HCEC 1CT (cell line): ENCODE measurements at regions not wholly inside any gene's neighbourhood (a gene's known extent, or its start where the extent isn't known, plus 50 kb on each side); places are given as distances from the start of the nearest gene placed in this dataset.

ENCODE experiments used
- DNase-seq: peaks from one replicate; pipeline ENCODE4 v3.0.0-alpha.2; 2017

- DNase-seq = no peak
Observed at GRCh38 chr6:49097116-49097515, 365.9 kb downstream of the MMUT start.

DNA sequence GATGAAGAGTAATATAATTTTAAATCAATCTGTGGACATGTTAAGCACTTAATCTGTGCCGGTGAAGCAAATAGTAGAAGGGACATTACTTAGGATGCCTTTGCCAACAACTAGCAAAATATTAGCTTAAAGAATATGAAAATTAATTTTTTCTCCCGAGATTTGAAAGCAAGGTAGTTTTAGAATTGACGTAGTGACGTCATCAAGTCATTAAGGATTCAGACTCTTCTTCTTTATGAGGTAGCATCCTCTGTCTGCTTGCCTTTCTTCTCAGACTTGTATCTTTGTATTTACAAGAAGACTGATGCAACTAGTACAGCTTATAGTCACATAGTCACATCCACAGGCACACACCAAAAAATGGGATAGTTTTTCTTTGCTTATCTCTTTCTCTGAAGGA lies 374.4 kb downstream of the MMUT start:
- DNase-seq = no peak

- DNase-seq = peak; percentile 50
Observed at GRCh38 chr6:49087369-49087768, 375.7 kb downstream of the MMUT start.

- peak; percentile 12 for DNase-seq
Observed at GRCh38 chr6:49082611-49083010, 380.4 kb downstream of the MMUT start.

GRCh38 chr6:49072885-49073620 lies 390.0 kb downstream of the MMUT start:
- no peak for DNase-seq

DNA sequence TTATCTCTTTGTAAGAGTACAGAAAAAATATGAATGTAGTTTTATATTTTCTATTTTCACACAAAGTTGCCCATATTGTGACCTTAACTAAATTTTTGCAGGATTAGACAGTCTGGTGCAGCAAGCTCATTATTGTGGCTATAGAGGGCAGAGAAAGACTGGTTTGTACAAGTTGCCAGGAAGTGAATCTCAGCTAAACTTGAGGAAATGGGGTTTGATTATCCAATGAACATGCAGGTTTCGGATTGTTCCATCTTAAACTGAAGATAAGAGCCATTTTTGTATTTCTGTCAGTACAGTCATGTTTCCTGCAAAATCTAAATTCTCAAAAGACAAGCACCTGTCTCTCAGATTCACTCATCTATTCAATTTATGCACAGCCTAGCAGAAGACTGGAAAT lies 390.9 kb downstream of the MMUT start:
- peak; percentile 4 for DNase-seq

- DNase-seq = no peak
Observed at GRCh38 chr6:49070411-49070810, 392.6 kb downstream of the MMUT start.

- no peak for DNase-seq
Observed at GRCh38 chr6:49054311-49054710, 408.7 kb downstream of the MMUT start.

DNA sequence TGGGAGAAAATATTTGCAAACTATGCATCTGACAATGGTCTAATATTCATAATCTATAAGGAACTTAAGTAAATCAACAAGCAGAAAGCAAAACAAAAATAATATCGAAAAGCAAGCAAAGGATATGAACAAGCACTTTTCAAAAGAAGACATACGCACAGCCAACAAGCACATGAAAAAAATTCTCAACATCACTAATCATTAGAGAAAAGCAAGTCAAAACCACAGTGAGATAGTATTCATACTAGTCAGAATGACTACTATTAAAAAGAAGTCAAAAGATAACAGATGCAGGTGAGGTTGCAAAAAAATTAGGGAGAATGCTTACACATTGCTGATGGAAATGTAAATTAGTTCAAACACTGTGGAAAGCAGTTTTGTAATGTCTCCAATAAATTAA lies 410.2 kb downstream of the MMUT start:
- no peak for DNase-seq

DNA sequence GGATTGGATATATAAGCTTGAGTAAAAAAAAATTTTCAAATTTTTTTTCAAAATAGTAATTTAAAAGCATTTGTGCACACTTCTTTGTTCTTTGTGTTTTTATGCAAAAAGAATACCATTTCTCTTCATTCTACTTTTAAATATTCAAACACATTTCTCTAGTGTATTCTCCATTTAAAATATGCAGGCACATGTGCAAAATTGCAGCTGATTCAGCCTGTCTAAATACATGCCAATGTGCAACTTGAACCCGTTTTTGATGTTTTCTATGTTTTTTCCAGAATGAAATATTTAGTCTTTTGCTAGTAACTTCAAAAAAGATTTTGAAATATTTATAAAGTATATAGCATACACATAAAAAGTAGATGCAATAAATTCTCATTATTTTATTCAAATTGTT lies 411.8 kb downstream of the MMUT start:
- DNase-seq = no peak

- peak; percentile 13 for DNase-seq
Observed at GRCh38 chr6:49050584-49050983, 412.5 kb downstream of the MMUT start.

GRCh38 chr6:49038294-49038822 lies 424.7 kb downstream of the MMUT start:
- no peak for DNase-seq

- DNase-seq = peak; percentile 8
Observed at GRCh38 chr6:49030251-49031020, 432.6 kb downstream of the MMUT start.

DNA sequence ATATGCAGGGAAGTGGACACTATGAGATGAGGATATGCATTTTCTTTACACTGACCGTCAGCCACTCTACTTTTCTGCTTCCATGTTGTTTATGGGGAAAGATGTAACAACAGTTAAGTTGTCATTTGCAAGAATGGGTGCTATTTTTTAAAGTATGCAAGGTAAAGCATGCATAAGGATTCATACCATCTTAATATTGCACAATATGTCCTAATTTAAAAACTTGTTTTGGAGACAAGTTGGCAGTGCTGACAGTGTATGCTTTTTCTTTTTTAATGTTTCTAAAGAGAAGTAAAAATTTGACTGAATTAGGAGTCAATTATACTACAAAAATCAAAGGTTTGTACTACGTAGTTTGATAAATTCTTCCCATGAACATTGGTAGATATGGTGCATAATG lies 435.4 kb downstream of the MMUT start:
- no peak for DNase-seq

DNA sequence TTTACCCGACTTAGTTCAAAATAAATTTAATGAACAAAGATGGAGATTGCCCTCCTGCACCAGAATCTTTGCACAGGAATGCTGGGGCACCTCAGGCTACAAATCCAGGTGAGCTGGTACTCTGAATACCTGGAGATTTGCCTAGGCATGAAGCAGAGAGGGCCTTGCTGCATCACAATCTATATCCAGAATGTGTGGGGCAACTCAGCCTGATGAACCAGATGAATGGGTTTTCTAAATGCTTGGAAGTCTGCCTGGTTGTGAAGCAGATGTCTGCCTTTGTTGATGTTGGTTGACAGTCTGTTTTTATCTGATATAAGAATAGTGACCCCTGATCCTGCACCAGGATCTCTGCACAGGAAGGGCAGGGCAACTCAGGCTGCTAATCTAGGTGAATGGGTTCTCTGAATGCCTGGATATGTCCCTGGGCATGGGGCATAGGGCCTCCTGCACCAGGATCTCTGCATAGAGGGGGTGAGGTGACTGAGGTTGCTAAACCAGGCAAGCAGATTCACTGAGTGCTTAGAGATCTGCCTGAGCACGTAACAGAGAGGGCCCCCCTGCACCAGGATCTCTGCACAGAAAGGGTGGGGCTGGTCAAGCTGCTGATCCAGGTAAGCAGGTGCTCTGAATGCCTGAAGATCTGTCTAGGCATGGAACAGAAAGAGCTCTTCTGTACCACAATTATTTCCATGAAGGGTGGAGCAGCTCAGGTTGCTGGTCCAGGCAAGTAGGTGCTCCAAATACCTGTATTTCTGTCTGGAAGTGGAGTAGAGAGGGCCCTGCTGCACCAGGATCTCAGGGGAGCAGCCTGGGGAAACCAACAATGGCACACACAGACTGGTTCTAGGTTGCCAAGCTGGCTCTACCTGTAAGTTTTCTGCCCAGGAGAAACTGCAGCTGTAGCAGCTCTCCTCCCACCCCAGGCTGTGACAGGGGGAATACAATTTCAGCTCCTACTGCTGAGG lies 437.5 kb downstream of the MMUT start:
- no peak for DNase-seq

GRCh38 chr6:49004801-49005200 lies 458.3 kb downstream of the MMUT start:
- DNase-seq = no peak

GRCh38 chr6:49003348-49003747 lies 459.7 kb downstream of the MMUT start:
- no peak for DNase-seq

DNA sequence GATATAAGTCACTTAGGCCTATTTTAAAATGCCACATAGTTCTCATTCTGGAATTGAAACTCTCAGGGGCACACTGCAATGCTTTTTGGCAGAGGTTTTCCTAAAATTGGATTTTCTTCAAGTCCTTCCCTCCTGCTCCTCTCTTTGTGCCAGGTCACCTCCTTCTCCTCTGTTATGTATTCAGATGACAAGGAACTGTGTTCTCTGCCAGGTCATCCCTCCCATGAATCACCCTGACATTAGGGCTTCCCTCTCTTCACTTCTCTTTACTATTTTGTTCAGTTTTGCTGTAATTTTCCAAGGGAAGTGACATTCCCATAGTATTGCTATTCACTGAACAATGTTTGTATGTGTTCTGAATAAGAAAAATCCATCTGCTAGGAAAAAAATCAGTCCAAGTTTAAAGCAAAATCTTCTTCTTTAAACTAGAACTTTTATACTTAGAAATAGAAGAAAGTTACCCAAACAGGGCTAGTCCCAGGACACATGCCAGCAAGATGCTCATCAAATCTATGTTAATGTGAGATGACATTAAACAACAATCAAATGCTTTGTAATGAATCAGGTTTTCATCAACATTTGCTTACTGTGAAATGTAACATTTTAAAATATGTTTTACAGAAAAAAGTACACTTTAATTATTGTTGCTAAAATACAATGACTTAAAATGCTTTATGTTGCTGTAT lies 461.1 kb downstream of the MMUT start:
- peak; percentile 33 for DNase-seq

DNA sequence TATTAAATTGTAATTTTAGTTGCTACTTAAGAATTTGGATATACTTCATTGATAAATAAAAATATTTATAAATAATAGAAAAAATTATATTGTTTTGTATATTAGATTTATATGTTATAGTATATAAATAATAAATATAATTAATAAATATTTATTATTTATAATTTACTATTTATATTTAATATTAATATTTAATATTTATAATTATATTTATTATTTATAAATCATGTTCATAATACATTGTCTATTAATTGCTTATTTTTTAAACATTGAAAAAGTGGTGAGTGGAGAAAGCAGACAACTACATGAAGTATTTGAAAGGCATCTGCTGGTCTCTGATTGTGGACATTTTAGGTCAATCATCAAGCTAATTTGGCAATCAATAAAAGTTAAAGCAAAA lies 464.5 kb downstream of the MMUT start:
- DNase-seq = no peak

DNA sequence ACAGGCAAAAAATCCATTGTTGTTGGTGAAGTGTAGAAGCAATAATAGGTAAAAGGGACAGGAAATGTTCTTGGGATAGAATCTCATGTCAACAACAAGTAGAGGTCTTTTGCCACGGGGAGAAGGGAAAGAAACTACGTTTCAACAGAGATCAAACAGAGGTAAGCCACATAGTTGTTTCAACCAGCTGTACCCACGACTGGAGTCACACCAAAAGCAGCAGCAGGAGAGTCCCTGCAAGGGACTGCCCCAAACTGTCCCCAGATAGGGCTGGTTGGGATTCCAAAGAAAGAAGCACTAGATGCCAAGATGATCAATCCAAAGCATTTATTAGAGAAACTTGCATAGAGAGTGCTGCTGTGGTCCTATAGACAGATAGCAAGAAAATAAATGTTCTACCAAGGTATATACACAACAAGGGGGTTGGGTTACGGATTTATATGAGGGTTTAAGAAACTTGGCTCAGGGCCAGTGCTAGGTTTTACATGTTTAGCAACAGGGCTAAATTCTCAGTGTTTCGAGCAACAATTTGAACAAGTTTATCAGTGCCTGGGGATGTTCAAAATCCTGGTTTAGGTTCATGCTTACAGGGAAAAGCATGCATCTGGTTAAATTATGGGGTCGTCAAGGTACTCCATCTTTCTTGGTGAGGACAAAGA lies 466.5 kb downstream of the MMUT start:
- no peak for DNase-seq

GRCh38 chr6:48994811-48995210 lies 468.2 kb downstream of the MMUT start:
- DNase-seq = no peak

GRCh38 chr6:48990739-48991138 lies 472.3 kb downstream of the MMUT start:
- no peak for DNase-seq
